ENCODE measurements at regions not wholly inside any gene's neighbourhood (a gene's known extent, or its start where the extent isn't known, plus 50 kb on each side); places are given as distances from the start of the nearest gene placed in this dataset.

- no peak for DNase-seq (ENCODE audit: insufficient read length, low spot score, missing footprints)
- no peaks in the 10 kb centered on the region for H3K9me3 ChIP-seq (ENCODE audit: low read depth, low read length)
- H3K79me2 ChIP-seq (ENCODE audit: insufficient read depth, low read length) = no peaks in the 10 kb centered on the region
- H4K20me1 ChIP-seq (ENCODE audit: insufficient read depth, low read length) = no peaks in the 10 kb centered on the region
- no peak overlapping the region for H3K4me3 ChIP-seq (ENCODE audit: insufficient read depth, low read length)
- no peaks in the 10 kb centered on the region for H3K27me3 ChIP-seq (ENCODE audit: insufficient read depth, low read length)
- H2AFZ ChIP-seq (ENCODE audit: low read length) = no peak overlapping the region
- H3K4me2 ChIP-seq (ENCODE audit: insufficient read depth, low read length) = no peak overlapping the region
- H3K27ac ChIP-seq (ENCODE audit: low read depth, low read length) = no peak overlapping the region
- no peaks in the 10 kb centered on the region for H3K36me3 ChIP-seq (ENCODE audit: insufficient read depth, low read length)
- no peaks in the 10 kb centered on the region for H3K4me1 ChIP-seq (ENCODE audit: insufficient read depth, low read length)
- TF ChIP-seq CTCF (IDR thresholded peaks at IDR 0.05; ENCODE audit: extremely low read depth, low read depth, low read length) = no peak
Observed at GRCh38 chr12:24306001-24306400, 356.5 kb upstream of the SOX5 start.

DNA sequence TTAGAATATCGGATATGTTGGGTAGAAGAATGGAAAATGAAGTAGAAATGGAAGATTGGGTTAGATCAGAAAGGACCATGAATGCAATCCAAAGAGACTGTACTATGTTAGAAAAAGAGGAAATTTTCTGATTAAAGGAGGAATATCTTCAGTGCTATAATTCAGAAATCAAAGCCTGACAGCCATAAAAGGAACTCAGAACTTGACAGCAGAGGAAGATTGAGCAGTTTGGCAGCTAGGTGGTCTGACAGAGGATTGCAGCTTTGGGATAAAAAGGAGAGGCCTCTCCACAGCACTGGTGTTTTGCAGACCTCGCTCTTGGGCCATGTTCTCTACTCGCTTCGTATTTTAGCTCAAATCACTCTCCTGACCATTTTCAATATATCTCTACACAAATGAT lies 354.8 kb upstream of the SOX5 start:
- no peak overlapping the region for H3K4me3 ChIP-seq (ENCODE audit: insufficient read depth, low read length)
- no peaks in the 10 kb centered on the region for H3K4me1 ChIP-seq (ENCODE audit: insufficient read depth, low read length)
- no peak overlapping the region for H3K4me2 ChIP-seq (ENCODE audit: insufficient read depth, low read length)
- no peaks in the 10 kb centered on the region for H4K20me1 ChIP-seq (ENCODE audit: insufficient read depth, low read length)
- H3K79me2 ChIP-seq (ENCODE audit: insufficient read depth, low read length) = no peaks in the 10 kb centered on the region
- H3K27ac ChIP-seq (ENCODE audit: low read depth, low read length) = no peak overlapping the region
- TF ChIP-seq CTCF (IDR thresholded peaks at IDR 0.05; ENCODE audit: extremely low read depth, low read depth, low read length) = no peak
- no peak for DNase-seq (ENCODE audit: insufficient read length, low spot score, missing footprints)
- no peaks in the 10 kb centered on the region for H3K36me3 ChIP-seq (ENCODE audit: insufficient read depth, low read length)
- H2AFZ ChIP-seq (ENCODE audit: low read length) = no peak overlapping the region
- H3K27me3 ChIP-seq (ENCODE audit: insufficient read depth, low read length) = no peaks in the 10 kb centered on the region
- no peaks in the 10 kb centered on the region for H3K9me3 ChIP-seq (ENCODE audit: low read depth, low read length)

DNA sequence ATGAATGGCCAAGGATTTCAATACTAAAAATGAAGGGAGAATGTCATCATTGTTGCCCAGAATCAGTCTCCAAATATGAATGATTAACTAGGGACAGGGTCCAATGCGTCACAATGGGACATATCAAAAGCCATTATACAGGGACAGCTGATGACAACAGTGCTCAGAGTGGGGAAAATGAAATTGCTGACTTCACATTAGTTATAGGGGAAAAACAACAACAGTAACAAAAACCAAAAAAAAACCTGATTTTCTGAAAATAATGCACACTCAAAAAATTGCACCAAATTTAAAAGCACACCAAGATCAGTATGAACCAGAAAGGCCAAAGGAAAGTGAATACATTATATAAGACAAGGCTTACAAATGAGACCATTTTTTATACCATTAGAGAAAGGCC lies 353.2 kb upstream of the SOX5 start:
- no peak overlapping the region for H2AFZ ChIP-seq (ENCODE audit: low read length)
- H3K27ac ChIP-seq (ENCODE audit: low read depth, low read length) = no peak overlapping the region
- H3K27me3 ChIP-seq (ENCODE audit: insufficient read depth, low read length) = no peaks in the 10 kb centered on the region
- peak; percentile 38 for DNase-seq (ENCODE audit: insufficient read length, low spot score, missing footprints)
- no peaks in the 10 kb centered on the region for H3K36me3 ChIP-seq (ENCODE audit: insufficient read depth, low read length)
- no peaks in the 10 kb centered on the region for H3K79me2 ChIP-seq (ENCODE audit: insufficient read depth, low read length)
- no peaks in the 10 kb centered on the region for H4K20me1 ChIP-seq (ENCODE audit: insufficient read depth, low read length)
- no peak for TF ChIP-seq CTCF (IDR thresholded peaks at IDR 0.05; ENCODE audit: extremely low read depth, low read depth, low read length)
- H3K4me3 ChIP-seq (ENCODE audit: insufficient read depth, low read length) = no peak overlapping the region
- H3K4me1 ChIP-seq (ENCODE audit: insufficient read depth, low read length) = no peaks in the 10 kb centered on the region
- H3K4me2 ChIP-seq (ENCODE audit: insufficient read depth, low read length) = no peak overlapping the region
- no peaks in the 10 kb centered on the region for H3K9me3 ChIP-seq (ENCODE audit: low read depth, low read length)

DNA sequence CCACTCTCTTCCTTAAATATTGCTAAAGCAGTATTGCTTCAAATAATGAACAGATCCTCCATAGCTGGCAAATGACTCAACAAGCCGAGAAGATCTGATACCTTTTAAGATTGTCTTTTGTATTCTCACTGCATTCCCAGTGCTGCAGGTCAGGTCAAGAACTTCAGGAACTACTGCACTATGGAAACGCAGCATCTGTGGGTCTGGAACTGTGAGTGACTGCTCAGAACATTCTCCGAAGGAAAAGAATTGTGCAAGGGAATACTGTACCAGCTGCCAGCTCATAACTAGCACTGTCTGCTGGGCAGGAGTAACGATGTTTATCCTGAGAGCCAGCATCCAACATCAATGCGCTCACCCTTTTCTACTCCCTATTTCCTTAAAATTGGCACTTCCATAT lies 348.0 kb upstream of the SOX5 start:
- TF ChIP-seq CTCF (IDR thresholded peaks at IDR 0.05; ENCODE audit: extremely low read depth, low read depth, low read length) = no peak
- Histone ChIP-seq H3K36me3 (ENCODE audit: insufficient read depth, low read length) (no peaks in the 10 kb centered on the region), H3K4me2 (ENCODE audit: insufficient read depth, low read length) (no peak overlapping the region), H3K4me1 (ENCODE audit: insufficient read depth, low read length) (no peaks in the 10 kb centered on the region), H3K27ac (ENCODE audit: low read depth, low read length) (no peak overlapping the region), H3K27me3 (ENCODE audit: insufficient read depth, low read length) (no peaks in the 10 kb centered on the region), H3K4me3 (ENCODE audit: insufficient read depth, low read length) (no peak overlapping the region), H4K20me1 (ENCODE audit: insufficient read depth, low read length) (no peaks in the 10 kb centered on the region), H3K9me3 (ENCODE audit: low read depth, low read length) (no peaks in the 10 kb centered on the region), H3K79me2 (ENCODE audit: insufficient read depth, low read length) (no peaks in the 10 kb centered on the region), H2AFZ (ENCODE audit: low read length) (no peak overlapping the region)
- no peak for DNase-seq (ENCODE audit: insufficient read length, low spot score, missing footprints)
